ENCODE measurements at regions not wholly inside any gene's neighbourhood (a gene's known extent, or its start where the extent isn't known, plus 50 kb on each side); places are given as distances from the start of the nearest gene placed in this dataset.

- TF ChIP-seq POLR2AphosphoS5 (IDR thresholded peaks at IDR 0.05; ENCODE audit: insufficient read depth, low read depth, low read length) (no peak), CTCF (IDR thresholded peaks at IDR 0.05; ENCODE audit: extremely low read depth in 1 of 2, insufficient read depth in 1 of 2, low read depth in 1 of 2, low read length in 2 of 2) (no peak), POLR2A (IDR thresholded peaks at IDR 0.05; ENCODE audit: low read depth, low read length) (no peak), MYC (IDR thresholded peaks at IDR 0.05; ENCODE audit: low read depth, low read length) (no peak), JUN (IDR thresholded peaks at IDR 0.05; ENCODE audit: borderline replicate concordance, insufficient read depth, insufficient read length, low read depth) (no peak), EZH2 (IDR thresholded peaks at IDR 0.05; ENCODE audit: borderline replicate concordance, low read depth, low read length, severe bottlenecking) (no peak), GATA2 (IDR thresholded peaks at IDR 0.05; ENCODE audit: insufficient read depth, insufficient read length, low read depth, low read length) (no peak), FOS (IDR thresholded peaks at IDR 0.05; ENCODE audit: borderline replicate concordance, insufficient read depth, low read length) (no peak)
- TF ChIP-seq, protein P1, sequence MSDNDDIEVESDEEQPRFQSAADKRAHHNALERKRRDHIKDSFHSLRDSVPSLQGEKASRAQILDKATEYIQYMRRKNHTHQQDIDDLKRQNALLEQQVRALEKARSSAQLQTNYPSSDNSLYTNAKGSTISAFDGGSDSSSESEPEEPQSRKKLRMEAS (IDR thresholded peaks at IDR 0.05; ENCODE audit: insufficient read depth, insufficient read length): no peak
These were observed 75.6 kb upstream of the SLC44A1 start for GRCh38 chr9:105168870-105169319.

All from endothelial cell of umbilical vein (primary cell).